HG02798 (cell line): ENCODE measurements at regions not wholly inside any gene's neighbourhood (a gene's known extent, or its start where the extent isn't known, plus 50 kb on each side); places are given as distances from the start of the nearest gene placed in this dataset.

ENCODE experiments used
- ATAC-seq: cut with Tn5 transposase; IDR thresholded peaks from one replicate; pipeline ENCODE4 v1.9.1; 2021; ENCODE audit warnings: mild to moderate bottlenecking; ENCODE audit not compliant: unreplicated experiment, poor library complexity

- ATAC-seq, result no peak
Measured at GRCh38 chr13:107117327-107118012, 549.5 kb upstream of the ARGLU1 start.

GRCh38 chr13:107113387-107113786 is 545.5 kb upstream of the ARGLU1 start:
- ATAC-seq, result no peak

GRCh38 chr13:107111248-107111647 is 543.3 kb upstream of the ARGLU1 start:
- no peak for ATAC-seq

GRCh38 chr13:107104631-107105030 is 536.7 kb upstream of the ARGLU1 start:
- ATAC-seq, result no peak

- ATAC-seq, result no peak
Measured at GRCh38 chr13:107102676-107103075, 534.7 kb upstream of the ARGLU1 start.

- no peak for ATAC-seq
Measured at GRCh38 chr13:107099661-107100060, 531.7 kb upstream of the ARGLU1 start.

GRCh38 chr13:107097916-107098315 is 530.0 kb upstream of the ARGLU1 start:
- ATAC-seq, result no peak

GRCh38 chr13:107095876-107096275 is 527.9 kb upstream of the ARGLU1 start:
- no peak for ATAC-seq

GRCh38 chr13:107091861-107092260 is 523.9 kb upstream of the ARGLU1 start:
- ATAC-seq, result no peak

- ATAC-seq, result no peak
Measured at GRCh38 chr13:107091428-107091827, 523.5 kb upstream of the ARGLU1 start.

- no peak for ATAC-seq
Measured at GRCh38 chr13:107088061-107088460, 520.1 kb upstream of the ARGLU1 start.

GRCh38 chr13:107079423-107080049 is 511.6 kb upstream of the ARGLU1 start:
- ATAC-seq, result no peak

GRCh38 chr13:107078229-107078765 is 510.4 kb upstream of the ARGLU1 start:
- no peak for ATAC-seq

- no peak for ATAC-seq
Measured at GRCh38 chr13:107076801-107077200, 508.9 kb upstream of the ARGLU1 start.

- ATAC-seq, result no peak
Measured at GRCh38 chr13:107075576-107075975, 507.6 kb upstream of the ARGLU1 start.

- ATAC-seq, result no peak
Measured at GRCh38 chr13:107070792-107071191, 502.9 kb upstream of the ARGLU1 start.

GRCh38 chr13:107069108-107069776 is 501.3 kb upstream of the ARGLU1 start:
- no peak for ATAC-seq

- no peak for ATAC-seq
Measured at GRCh38 chr13:107067381-107067780, 499.4 kb upstream of the ARGLU1 start.

GRCh38 chr13:107066355-107066754 is 498.4 kb upstream of the ARGLU1 start:
- ATAC-seq, result no peak

- no peak for ATAC-seq
Measured at GRCh38 chr13:107065036-107065435, 497.1 kb upstream of the ARGLU1 start.

- no peak for ATAC-seq
Measured at GRCh38 chr13:107057028-107057631, 489.2 kb upstream of the ARGLU1 start.
